ENCODE measurements at regions not wholly inside any gene's neighbourhood (a gene's known extent, or its start where the extent isn't known, plus 50 kb on each side); places are given as distances from the start of the nearest gene placed in this dataset.

DNA sequence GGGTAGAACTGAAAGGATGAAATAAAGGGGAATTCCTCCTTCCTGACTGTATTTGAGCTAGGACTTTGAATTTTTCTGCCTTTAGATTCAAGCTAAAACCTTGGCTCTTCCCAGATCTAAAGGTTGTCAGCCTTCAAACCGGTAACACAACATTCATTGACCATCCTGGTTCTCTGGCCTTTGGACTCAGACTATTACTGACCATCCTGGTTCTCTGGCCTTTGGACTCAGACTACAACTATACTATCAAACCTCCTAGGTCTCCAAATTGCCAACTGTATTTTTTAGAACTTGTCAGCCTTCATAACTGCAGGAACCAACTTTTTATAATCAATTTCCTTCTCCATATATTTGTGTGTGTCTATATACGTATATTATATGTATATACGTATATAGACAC lies 140.6 kb upstream of the RBMY1B start:
- no peak for DNase-seq
- intact Hi-C loops (cut with DNase I) = no loop called here

DNA sequence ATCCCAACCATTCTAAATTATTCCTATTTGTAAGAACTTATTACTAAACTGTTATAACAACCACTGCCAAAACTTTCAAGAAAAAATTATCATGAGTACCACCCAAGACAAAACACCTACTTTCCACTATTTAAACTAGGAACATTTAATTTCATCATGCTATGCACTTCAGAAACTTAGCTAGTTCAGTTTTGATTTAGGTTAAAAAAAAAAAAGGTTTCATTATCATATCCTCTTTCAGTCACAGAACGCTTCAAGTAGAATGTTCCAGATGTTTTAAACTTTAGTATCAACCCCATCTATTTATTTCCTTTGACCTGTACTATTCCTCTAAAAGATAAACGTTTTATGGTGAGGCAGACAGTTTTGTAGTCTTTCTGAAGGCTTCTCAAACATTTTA lies 117.0 kb upstream of the RBMY1B start:
- no peak for DNase-seq
- intact Hi-C loops (cut with DNase I) = no loop called here

DNA sequence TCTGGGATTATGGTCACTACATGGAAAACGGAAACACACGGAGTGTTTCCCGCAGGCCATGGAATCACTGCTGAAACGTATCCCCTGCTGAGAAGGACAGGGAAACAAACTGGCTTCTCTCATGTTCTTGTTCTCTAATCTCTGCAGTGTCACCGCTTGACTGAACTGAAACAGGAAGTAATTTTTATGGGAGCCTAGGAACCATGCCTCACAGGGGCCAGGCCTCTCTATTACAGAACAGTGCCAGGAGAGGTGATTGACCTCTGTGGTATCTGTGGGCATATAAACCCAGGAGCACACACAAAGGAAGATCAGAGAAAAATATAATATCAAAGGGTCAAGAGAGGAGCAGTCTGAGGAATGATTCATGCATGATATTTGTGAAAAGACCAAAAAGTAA lies 88.9 kb upstream of the RBMY1B start:
- intact Hi-C loops (cut with DNase I) = no loop called here
- peak in 1 of 42 donors; percentile 0 for DNase-seq

DNA sequence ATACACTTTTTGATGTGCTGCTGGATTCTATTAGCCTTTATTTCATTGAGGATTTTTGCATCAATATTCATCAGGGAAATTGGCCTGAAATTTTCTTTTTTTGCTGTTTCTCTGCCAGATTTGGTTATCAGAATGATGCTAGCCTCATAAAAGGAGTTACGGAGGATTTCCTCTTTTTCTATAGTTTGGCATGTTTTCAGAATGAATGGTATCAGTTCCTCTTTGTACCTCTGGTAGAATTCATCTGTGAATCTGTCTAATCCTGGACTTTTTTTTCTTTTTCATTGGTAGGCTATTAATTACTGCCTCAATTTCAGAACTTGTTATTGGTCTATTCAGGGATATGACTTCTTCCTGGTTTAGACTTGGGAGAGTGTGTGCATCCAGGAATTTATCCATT lies 70.6 kb upstream of the RBMY1B start:
- DNase-seq = no peak
- intact Hi-C loops (cut with DNase I) = no loop called here

DNA sequence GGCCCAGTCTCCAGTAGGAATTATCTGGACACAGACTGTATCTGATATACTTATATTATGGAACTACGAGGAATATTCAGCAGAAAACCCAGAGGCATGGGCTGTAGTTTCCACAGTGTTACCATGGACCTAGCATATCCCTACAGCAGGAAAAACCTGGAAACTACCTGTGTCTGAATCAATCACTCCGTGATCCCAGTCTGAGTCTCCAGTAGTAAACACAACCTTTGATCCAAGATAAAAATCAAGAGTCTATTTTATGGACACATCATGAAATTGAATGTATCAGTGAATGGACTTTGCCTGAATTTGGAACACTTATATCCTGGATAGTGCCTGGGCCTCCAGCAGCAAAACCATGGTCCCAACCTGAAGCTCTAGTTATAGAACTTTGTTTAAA lies 57.5 kb upstream of the RBMY1B start:
- DNase-seq = no peak
- intact Hi-C loops (cut with DNase I) = no loop called here

DNA sequence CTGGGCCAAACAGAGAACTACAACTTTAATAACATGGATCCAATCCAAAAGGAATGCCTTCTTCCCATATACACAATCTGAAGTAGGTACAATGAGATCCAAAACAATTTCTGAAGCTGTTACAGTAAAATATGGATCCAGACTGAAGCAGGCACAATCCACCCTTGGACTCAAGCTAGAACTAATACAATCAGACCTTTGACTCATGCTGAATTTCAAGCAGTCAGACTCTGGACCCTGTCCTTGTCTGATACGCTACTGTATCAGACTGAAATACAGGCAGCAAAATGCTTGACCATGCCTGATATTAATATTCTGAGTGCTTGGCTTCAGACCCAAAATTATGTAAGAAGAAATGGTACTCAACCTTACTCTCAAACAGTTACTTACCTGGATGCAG lies 57.0 kb upstream of the RBMY1B start:
- intact Hi-C loops (cut with DNase I) = no loop called here
- no peak for DNase-seq

DNA sequence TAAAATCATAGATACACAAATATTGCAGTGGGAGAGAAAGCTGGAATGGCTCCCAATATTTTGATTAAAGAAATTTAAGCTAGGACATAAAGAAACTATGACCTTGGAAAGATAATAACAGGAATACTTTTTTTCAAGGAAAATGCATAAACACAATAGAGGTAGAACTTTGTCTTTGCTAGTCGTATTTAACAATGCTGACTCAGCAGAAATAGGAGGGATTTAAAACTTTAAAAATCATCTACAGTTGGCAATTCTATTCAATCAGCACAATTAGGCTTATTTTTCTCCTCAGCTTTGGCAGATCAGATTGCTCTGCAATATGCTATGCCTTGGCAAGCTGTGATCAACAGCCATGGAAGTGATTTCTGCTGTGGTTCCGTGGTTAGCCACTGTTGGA lies 51.5 kb upstream of the RBMY1B start:
- no peak for DNase-seq
- intact Hi-C loops (cut with DNase I) = no loop called here

Measured in head of caudate nucleus (tissue), 42 donors.